HEK293 (cell line): ENCODE measurements at regions not wholly inside any gene's neighbourhood (a gene's known extent, or its start where the extent isn't known, plus 50 kb on each side); places are given as distances from the start of the nearest gene placed in this dataset.

Source experiments
- CTCF ChIA-PET: fragments of 350-600 bp; formaldehyde crosslinking; extraction: SDS; loops from one replicate; lab custom pipeline; 2021; ENCODE audit warnings: antibody characterized with exemption; lab: Yijun Ruan, JAX
- POLR2A ChIA-PET: fragments of 300-600 bp; formaldehyde crosslinking; extraction: SDS; loops from one replicate; lab custom pipeline; 2020; ENCODE audit warnings: antibody characterized with exemption, inconsistent platforms; lab: Yijun Ruan, JAX
- H3K27ac ChIP-seq: fragments of 200-500 bp; sonication (Bioruptor generic); 2 replicates; pipeline ENCODE4 v1.5.1; 2014; ENCODE audit warnings: low read depth, low read length, control low read depth, inconsistent platforms; ENCODE audit errors: extremely low read depth
- H3K36me3 ChIP-seq, 2 experiments: fragments of 200-500 bp in 1 of 2; sonication (Bioruptor generic) in 1 of 2; 1 replicate in 1 of 2; 2 replicates in 1 of 2; pipeline ENCODE4 v1.5.1; 2014 to 2017; ENCODE audit warnings: inconsistent platforms in 2 of 2, low read length in 2 of 2; ENCODE audit not compliant: control insufficient read depth in 2 of 2, insufficient read depth in 1 of 2
- H3K4me1 ChIP-seq: fragments of 200-500 bp; sonication (Bioruptor generic); 2 replicates; pipeline ENCODE4 v1.5.1; 2014; ENCODE audit warnings: mild to moderate bottlenecking, low read length, inconsistent platforms; ENCODE audit not compliant: control insufficient read depth, insufficient read depth
- H3K4me3 ChIP-seq: 2 replicates; pipeline ENCODE4 v1.5.1; 2011; ENCODE audit warnings: low read depth, mild to moderate bottlenecking, control low read depth, low read length, moderate library complexity
- H3K9me3 ChIP-seq: fragments of 200-500 bp; sonication (Bioruptor generic); 2 replicates; pipeline ENCODE4 v1.5.1; 2014; ENCODE audit warnings: low read depth, low read length, inconsistent platforms; ENCODE audit not compliant: control insufficient read depth, insufficient read depth
- GFI1B ChIP-seq: fragments of 450-650 bp; formaldehyde crosslinking; IDR thresholded peaks from 2 replicates; pipeline ENCODE4 v1.5.1; 2016; ENCODE audit warnings: missing biosample characterization, missing genetic modification characterization
- KLF8 ChIP-seq: fragments of 450-650 bp; formaldehyde crosslinking; IDR thresholded peaks from 2 replicates; pipeline ENCODE4 v1.5.1; 2016; ENCODE audit warnings: missing biosample characterization, missing genetic modification characterization
- PBX3 ChIP-seq: sonication (generic); formaldehyde crosslinking; IDR thresholded peaks from 2 replicates; pipeline ENCODE4 v1.8.1; 2022; ENCODE audit warnings: mild to moderate bottlenecking, moderate library complexity, missing genetic modification reagents
- SCRT1 ChIP-seq: fragments of 450-650 bp; formaldehyde crosslinking; IDR thresholded peaks from 2 replicates; pipeline ENCODE4 v1.5.1; 2016; ENCODE audit warnings: missing biosample characterization, missing genetic modification characterization, borderline replicate concordance
- ZBTB17 ChIP-seq: fragments of 450-650 bp; formaldehyde crosslinking; IDR thresholded peaks from 2 replicates; pipeline ENCODE4 v1.5.1; 2016; ENCODE audit warnings: missing biosample characterization, missing genetic modification characterization
- ZBTB26 ChIP-seq: fragments of 450-650 bp; formaldehyde crosslinking; optimal IDR thresholded peaks from 2 replicates; pipeline ENCODE3; 2016; ENCODE audit warnings: missing biosample characterization, mild to moderate bottlenecking, missing genetic modification characterization
- ZNF133 ChIP-seq: fragments of 450-650 bp; formaldehyde crosslinking; IDR thresholded peaks from 2 replicates; pipeline ENCODE4 v1.5.1; 2016; ENCODE audit warnings: missing biosample characterization, missing genetic modification characterization
- ZNF155 ChIP-seq: fragments of 450-650 bp; formaldehyde crosslinking; IDR thresholded peaks from 2 replicates; pipeline ENCODE4 v1.5.1; 2016; ENCODE audit warnings: missing biosample characterization, missing genetic modification characterization
- ZNF266 ChIP-seq: fragments of 450-650 bp; formaldehyde crosslinking; IDR thresholded peaks from 2 replicates; pipeline ENCODE4 v1.5.1; 2016; ENCODE audit warnings: missing biosample characterization, missing genetic modification characterization, low read depth
- ZNF280D ChIP-seq: fragments of 450-650 bp; formaldehyde crosslinking; IDR thresholded peaks from 2 replicates; pipeline ENCODE4 v1.5.1; 2016; ENCODE audit warnings: missing biosample characterization, missing genetic modification characterization
- ZNF311 ChIP-seq: fragments of 450-650 bp; formaldehyde crosslinking; IDR thresholded peaks from 2 replicates; pipeline ENCODE4 v1.5.1; 2017; ENCODE audit warnings: missing biosample characterization, missing genetic modification characterization, borderline replicate concordance
- ZNF391 ChIP-seq: fragments of 450-650 bp; formaldehyde crosslinking; IDR thresholded peaks from 2 replicates; pipeline ENCODE4 v1.5.1; 2016; ENCODE audit warnings: low read depth, missing biosample characterization, missing genetic modification characterization, borderline replicate concordance
- ZNF426 ChIP-seq: fragments of 450-650 bp; formaldehyde crosslinking; IDR thresholded peaks from 2 replicates; pipeline ENCODE4 v1.5.1; 2017; ENCODE audit warnings: missing biosample characterization, missing genetic modification characterization, mild to moderate bottlenecking, inconsistent platforms, moderate library complexity
- ZNF677 ChIP-seq: fragments of 450-650 bp; IDR thresholded peaks from 2 replicates; pipeline ENCODE4 v1.5.0; 2018; ENCODE audit warnings: missing biosample characterization, mild to moderate bottlenecking, missing genetic modification characterization, moderate library complexity
- ZNF777 ChIP-seq: fragments of 450-650 bp; formaldehyde crosslinking; IDR thresholded peaks from 2 replicates; pipeline ENCODE4 v1.5.1; 2017; ENCODE audit warnings: missing biosample characterization, missing genetic modification characterization, borderline replicate concordance
- ZNF837 ChIP-seq: fragments of 450-650 bp; formaldehyde crosslinking; IDR thresholded peaks from 2 replicates; pipeline ENCODE4 v1.5.1; 2016; ENCODE audit warnings: missing biosample characterization, missing genetic modification characterization
- ZSCAN18 ChIP-seq: fragments of 450-650 bp; formaldehyde crosslinking; IDR thresholded peaks from 2 replicates; pipeline ENCODE4 v1.5.1; 2016; ENCODE audit warnings: missing biosample characterization, missing genetic modification characterization

GRCh38 chr15:93861413-93861812, 369.9 kb upstream of the MCTP2 start:
- H3K27ac ChIP-seq = no peak overlapping the region
- H3K36me3 ChIP-seq = no peaks in the 10 kb centered on the region
- POLR2A ChIA-PET = no interaction called here
- CTCF ChIA-PET = no interaction called here
- H3K9me3 ChIP-seq = no peaks in the 10 kb centered on the region
- H3K4me3 ChIP-seq = no peak overlapping the region
- TF ChIP-seq ZBTB17 (no peak), KLF8 (tag by site-specific recombination) (no peak), ZNF777 (tag by site-specific recombination) (no peak), ZNF266 (tag by site-specific recombination) (no peak), SCRT1 (tag by site-specific recombination) (no peak), ZBTB26 (no peak), ZNF311 (tag by site-specific recombination) (no peak), PBX3 (CRISPR knock-in tag) (no peak), ZNF155 (tag by site-specific recombination) (no peak), ZNF280D (tag by site-specific recombination) (no peak)
- TF ChIP-seq, all 188 proteins: peak for 0
- no peaks in the 10 kb centered on the region for H3K4me1 ChIP-seq

- TF ChIP-seq ZNF133 (tag by site-specific recombination) (no peak), ZNF426 (no peak), ZSCAN18 (no peak), GFI1B (tag by site-specific recombination) (no peak), ZNF837 (tag by site-specific recombination) (no peak), ZNF677 (tag by site-specific recombination) (no peak), ZNF391 (no peak)
- no peaks in the 10 kb centered on the region for H3K4me1 ChIP-seq
- ChIA-PET CTCF (no interaction called here), POLR2A (no interaction called here)
- no peaks in the 10 kb centered on the region for H3K36me3 ChIP-seq
- no peak overlapping the region for H3K27ac ChIP-seq
- no peak overlapping the region for H3K4me3 ChIP-seq
- no peaks in the 10 kb centered on the region for H3K9me3 ChIP-seq
Measured at GRCh38 chr15:93860701-93861100, 370.7 kb upstream of the MCTP2 start.
